Smooth muscle cell (in vitro differentiated cells): ENCODE measurements at regions not wholly inside any gene's neighbourhood (a gene's known extent, or its start where the extent isn't known, plus 50 kb on each side); places are given as distances from the start of the nearest gene placed in this dataset.
"Not testable (repeated sequence)": the region's sequence is repeated elsewhere in the genome, so short reads cannot be mapped to it uniquely, and the experiment has no call there.

Source experiments
- DNase-seq: peaks from one replicate; lab custom pipeline; 2025; ENCODE audit not compliant: unreplicated experiment; lab: John Stamatoyannopoulos, UW
- H2AFZ ChIP-seq: fragments of 200-600 bp; sonication (generic); 2 replicates; pipeline ENCODE4 v1.6.0; 2016; ENCODE audit warnings: antibody characterized with exemption, low read depth, mild to moderate bottlenecking
- H3F3A ChIP-seq: fragments of 200-600 bp; sonication (generic); 2 replicates; pipeline ENCODE4 v1.6.0; 2017; ENCODE audit warnings: antibody characterized with exemption, low read depth
- H3K27ac ChIP-seq: fragments of 200-600 bp; sonication (generic); 2 replicates; pipeline ENCODE4 v1.5.1; 2016; ENCODE audit warnings: low read depth, mild to moderate bottlenecking
- H3K27me3 ChIP-seq: fragments of 200-600 bp; sonication (generic); 2 replicates; pipeline ENCODE4 v1.6.1; 2016; ENCODE audit warnings: low read depth, mild to moderate bottlenecking
- H3K36me3 ChIP-seq: fragments of 200-600 bp; sonication (generic); 2 replicates; pipeline ENCODE4 v1.5.1; 2016; ENCODE audit warnings: low read depth
- H3K4me1 ChIP-seq: fragments of 200-600 bp; sonication (generic); 2 replicates; pipeline ENCODE4 v1.5.1; 2016; ENCODE audit warnings: low read depth
- H3K4me2 ChIP-seq: fragments of 200-600 bp; sonication (generic); 2 replicates; pipeline ENCODE4 v1.6.0; 2016; ENCODE audit warnings: mild to moderate bottlenecking
- H3K4me3 ChIP-seq: fragments of 200-600 bp; sonication (generic); 2 replicates; pipeline ENCODE4 v1.5.1; 2016; ENCODE audit warnings: mild to moderate bottlenecking
- H3K79me2 ChIP-seq: fragments of 200-600 bp; sonication (generic); 2 replicates; pipeline ENCODE4 v1.6.0; 2016; ENCODE audit warnings: low read depth, mild to moderate bottlenecking
- H3K9ac ChIP-seq: fragments of 200-600 bp; sonication (generic); 2 replicates; pipeline ENCODE4 v1.6.0; 2016; ENCODE audit warnings: low read depth
- H3K9me3 ChIP-seq: fragments of 200-600 bp; sonication (generic); replicated peaks from 2 replicates; pipeline ENCODE4 v1.5.1; 2016; ENCODE audit warnings: low read depth
- H4K20me1 ChIP-seq: fragments of 200-600 bp; sonication (generic); 2 replicates; pipeline ENCODE4 v1.6.0; 2016; ENCODE audit warnings: low read depth
- CTCF ChIP-seq: fragments of 200-600 bp; sonication (generic); IDR thresholded peaks from 2 replicates; pipeline ENCODE4 v1.5.1; 2017; ENCODE audit warnings: borderline replicate concordance, mild to moderate bottlenecking, antibody characterized with exemption; ENCODE audit not compliant: insufficient read depth, poor library complexity, severe bottlenecking
- WGBS: methylation state at CpG from one replicate; pipeline ENCODE4 v1.1.7; 2016; ENCODE audit warnings: low lambda C conversion rate; 5-methylcytosine and 5-hydroxymethylcytosine counted together

GRCh38 chr1:4179914-4180735 lies 280.1 kb upstream of the C1orf174 start:
- Histone ChIP-seq H3K4me2 (no peak overlapping the region), H3K9ac (no peak overlapping the region), H3F3A (no peaks in the 10 kb centered on the region), H3K27ac (no peak overlapping the region), H3K4me1 (no peaks in the 10 kb centered on the region), H2AFZ (no peak overlapping the region), H3K4me3 (no peak overlapping the region), H3K9me3 (no peaks in the 10 kb centered on the region), H3K79me2 (no peaks in the 10 kb centered on the region), H4K20me1 (no peaks in the 10 kb centered on the region), H3K27me3 (no peaks in the 10 kb centered on the region), H3K36me3 (no peaks in the 10 kb centered on the region)
- 81% methylated on average over 7 of the region's 7 CpGs for WGBS
- no peak for TF ChIP-seq CTCF
- DNase-seq: no peak

GRCh38 chr1:4186486-4186885 lies 286.4 kb upstream of the C1orf174 start:
- H3K9ac ChIP-seq, H3K4me1 ChIP-seq, H3F3A ChIP-seq, H2AFZ ChIP-seq, DNase-seq, H3K9me3 ChIP-seq, H4K20me1 ChIP-seq, H3K79me2 ChIP-seq, H3K4me2 ChIP-seq, H3K4me3 ChIP-seq, H3K27me3 ChIP-seq, H3K36me3 ChIP-seq, H3K27ac ChIP-seq: not testable (repeated sequence)
- 80% methylated on average over 2 of the region's 2 CpGs for WGBS

- no peak for TF ChIP-seq CTCF
- Histone ChIP-seq H3K9ac (no peak overlapping the region), H4K20me1 (no peaks in the 10 kb centered on the region), H3K27me3 (no peaks in the 10 kb centered on the region), H3K27ac (no peak overlapping the region), H3K4me1 (no peaks in the 10 kb centered on the region), H3K9me3 (no peaks in the 10 kb centered on the region), H2AFZ (no peak overlapping the region), H3K36me3 (no peaks in the 10 kb centered on the region), H3K4me3 (no peak overlapping the region), H3K4me2 (no peak overlapping the region), H3F3A (no peaks in the 10 kb centered on the region), H3K79me2 (no peaks in the 10 kb centered on the region)
- no peak for DNase-seq
Measured at GRCh38 chr1:4203501-4203900, 303.4 kb upstream of the C1orf174 start.

GRCh38 chr1:4207183-4207582 lies 307.1 kb upstream of the C1orf174 start:
- Histone ChIP-seq H3F3A (no peaks in the 10 kb centered on the region), H3K36me3 (no peaks in the 10 kb centered on the region), H3K79me2 (no peaks in the 10 kb centered on the region), H3K4me3 (no peak overlapping the region), H3K9me3 (no peaks in the 10 kb centered on the region), H3K9ac (no peak overlapping the region), H3K4me2 (no peak overlapping the region), H3K27ac (no peak overlapping the region), H2AFZ (no peak overlapping the region), H4K20me1 (no peaks in the 10 kb centered on the region), H3K4me1 (no peaks in the 10 kb centered on the region), H3K27me3 (no peaks in the 10 kb centered on the region)
- no peak for DNase-seq
- TF ChIP-seq CTCF: no peak
- 83% methylated on average over 4 of the region's 4 CpGs for WGBS
